Stimulated activated CD4-positive, alpha-beta T cell treated with anti-CD3 and anti-CD28 coated beads, TNF-alpha, amount 100 ng/mL, for 4 hours (primary cell): ENCODE measurements at regions not wholly inside any gene's neighbourhood (a gene's known extent, or its start where the extent isn't known, plus 50 kb on each side); places are given as distances from the start of the nearest gene placed in this dataset.
"Not testable (repeated sequence)": the region's sequence is repeated elsewhere in the genome, so short reads cannot be mapped to it uniquely, and the experiment has no call there.

Experiments
- DNase-seq, 3 experiments: peaks; one replicate each; pipeline ENCODE4 v3.0.0-alpha.2; 2020; ENCODE audit warnings: low read depth in 3 of 3

DNA sequence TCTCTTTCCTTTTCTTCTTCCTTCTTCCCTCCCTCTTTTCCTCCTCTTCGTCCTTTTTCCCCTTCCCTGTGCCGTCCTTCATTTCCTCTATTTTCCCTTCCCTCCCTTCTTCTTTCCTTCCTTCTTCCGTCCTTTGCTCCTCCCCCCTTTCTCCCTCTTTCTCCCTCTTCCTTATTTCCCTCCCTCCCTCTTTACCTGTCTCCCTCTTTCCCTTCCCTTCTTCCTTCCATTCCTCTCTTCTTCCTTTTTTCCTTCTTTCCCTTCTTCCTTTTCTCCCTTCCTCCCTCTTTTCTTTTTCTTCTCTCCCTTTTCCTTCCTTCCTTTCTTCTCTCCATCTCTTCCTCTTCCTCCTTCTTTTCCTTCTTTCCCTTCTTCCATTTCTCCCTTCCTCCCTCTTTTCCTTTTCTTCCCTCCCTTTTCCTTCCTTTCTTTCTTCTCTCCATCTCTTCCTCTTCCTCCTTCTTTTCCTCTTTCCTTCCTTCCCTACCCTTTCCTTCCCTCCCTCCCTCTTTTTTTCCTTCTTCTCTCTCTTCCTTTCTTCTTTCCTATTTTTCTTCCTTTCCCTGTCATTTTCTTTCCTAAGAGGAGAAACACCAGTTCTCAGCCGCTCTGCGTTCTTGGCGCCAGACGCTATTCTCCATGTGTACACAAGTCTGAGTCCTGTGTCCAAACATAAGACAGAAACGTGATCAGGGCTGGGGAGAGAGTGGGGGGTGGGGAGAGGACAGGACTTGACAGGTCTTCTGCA is 597.1 kb downstream of the MID1IP1 start:
- no peak for DNase-seq

DNA sequence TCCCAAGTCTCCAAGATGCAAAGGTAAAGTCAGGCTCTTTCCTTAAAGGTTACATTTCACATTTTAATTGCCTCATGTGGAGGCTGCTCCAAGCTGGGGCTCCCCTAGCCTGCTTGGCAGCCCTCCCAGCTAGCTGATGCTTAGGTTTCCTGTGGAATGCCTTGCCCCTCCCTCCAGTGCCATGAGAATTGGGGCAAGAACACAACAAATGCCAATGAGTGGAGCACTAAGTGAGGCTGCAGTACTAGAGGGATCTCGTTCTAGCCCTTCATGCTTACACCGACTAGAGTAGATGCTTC is 597.7 kb downstream of the MID1IP1 start:
- no peak for DNase-seq

DNA sequence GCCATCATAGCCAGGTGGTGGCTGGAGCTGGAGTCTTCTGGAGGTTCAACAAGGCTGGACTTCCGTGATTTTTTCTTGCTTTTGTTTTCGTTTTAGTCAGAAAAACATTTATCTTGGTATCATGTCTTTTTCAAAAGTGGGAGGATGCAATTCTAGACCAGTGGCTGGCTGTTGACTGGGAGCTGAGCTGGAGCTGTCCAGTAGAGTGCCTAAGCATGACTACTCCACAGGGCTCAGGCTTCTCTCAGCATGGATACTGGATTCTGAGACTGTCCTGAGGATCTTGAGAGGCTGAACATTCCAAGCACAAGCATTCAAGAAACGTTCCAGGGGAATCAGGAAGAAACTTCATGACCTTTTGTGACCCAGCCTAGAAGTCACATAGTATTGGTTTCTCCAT is 598.1 kb downstream of the MID1IP1 start:
- no peak for DNase-seq

DNA sequence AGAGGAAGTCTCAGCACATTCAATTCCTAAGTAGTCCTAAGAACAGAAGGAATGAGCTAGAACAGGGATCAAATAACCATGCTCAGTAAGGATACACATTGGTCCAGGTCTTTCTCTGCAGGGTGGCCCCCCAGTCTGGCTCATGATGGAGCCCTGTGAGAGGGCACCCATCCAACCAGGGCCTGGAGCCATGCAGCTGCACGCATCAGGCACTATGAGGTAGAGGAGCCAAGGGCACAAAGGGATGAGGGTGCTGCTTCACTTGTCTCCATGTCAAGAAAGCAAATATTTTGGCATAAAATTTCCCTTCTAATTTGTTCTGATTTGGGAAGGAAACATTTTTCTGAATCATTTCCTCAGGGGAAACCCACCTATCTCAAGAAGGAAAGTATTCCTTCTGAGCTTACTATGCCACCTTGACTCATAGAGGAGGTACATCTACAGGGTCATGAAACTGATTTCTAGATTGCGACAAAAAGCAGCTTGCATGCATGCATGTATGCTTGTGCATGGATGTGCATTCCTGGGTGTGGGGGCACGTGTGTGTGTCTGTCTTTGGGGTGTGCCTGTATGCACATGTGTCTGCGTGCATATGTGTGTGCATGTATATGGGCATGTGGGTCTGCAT is 600.3 kb downstream of the MID1IP1 start:
- DNase-seq: no peak

DNA sequence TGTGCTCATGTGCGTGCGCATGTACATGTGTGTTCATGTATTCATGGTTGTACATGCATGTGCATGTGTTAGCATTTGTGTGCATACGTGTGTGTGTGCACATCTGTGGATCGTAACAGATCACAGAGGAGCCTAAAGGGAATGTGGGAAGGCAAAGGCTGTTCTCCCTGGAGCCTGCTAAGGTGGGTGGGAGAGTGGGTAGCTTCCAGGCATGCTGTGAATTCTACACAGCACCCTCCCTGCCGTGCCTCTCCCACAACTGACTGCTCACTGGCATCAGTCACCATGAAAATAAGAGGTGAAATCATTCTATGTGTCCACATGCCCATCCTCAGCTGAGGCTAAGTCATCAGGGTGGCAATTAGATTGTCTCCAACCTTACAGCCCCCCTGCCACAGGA is 600.9 kb downstream of the MID1IP1 start:
- no peak for DNase-seq

DNA sequence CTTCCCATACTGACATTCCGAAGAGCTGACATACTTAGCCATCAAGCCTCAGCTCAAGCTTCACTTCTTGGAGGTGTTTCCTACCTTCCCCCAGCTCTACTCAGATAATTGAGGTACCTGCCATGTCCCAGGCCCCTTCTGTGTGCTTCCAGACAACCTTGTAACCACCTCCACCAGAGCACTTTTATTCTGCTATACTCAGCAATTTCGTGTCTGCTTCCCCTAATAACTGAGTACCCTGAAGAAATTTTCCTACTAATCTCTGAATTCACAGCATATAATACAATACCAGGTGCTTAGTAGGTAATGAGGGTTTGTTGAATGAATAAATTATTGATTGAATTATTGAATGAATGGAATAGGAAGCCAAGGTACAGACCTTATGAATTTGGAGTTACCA is 605.5 kb downstream of the MID1IP1 start:
- no peak for DNase-seq

DNA sequence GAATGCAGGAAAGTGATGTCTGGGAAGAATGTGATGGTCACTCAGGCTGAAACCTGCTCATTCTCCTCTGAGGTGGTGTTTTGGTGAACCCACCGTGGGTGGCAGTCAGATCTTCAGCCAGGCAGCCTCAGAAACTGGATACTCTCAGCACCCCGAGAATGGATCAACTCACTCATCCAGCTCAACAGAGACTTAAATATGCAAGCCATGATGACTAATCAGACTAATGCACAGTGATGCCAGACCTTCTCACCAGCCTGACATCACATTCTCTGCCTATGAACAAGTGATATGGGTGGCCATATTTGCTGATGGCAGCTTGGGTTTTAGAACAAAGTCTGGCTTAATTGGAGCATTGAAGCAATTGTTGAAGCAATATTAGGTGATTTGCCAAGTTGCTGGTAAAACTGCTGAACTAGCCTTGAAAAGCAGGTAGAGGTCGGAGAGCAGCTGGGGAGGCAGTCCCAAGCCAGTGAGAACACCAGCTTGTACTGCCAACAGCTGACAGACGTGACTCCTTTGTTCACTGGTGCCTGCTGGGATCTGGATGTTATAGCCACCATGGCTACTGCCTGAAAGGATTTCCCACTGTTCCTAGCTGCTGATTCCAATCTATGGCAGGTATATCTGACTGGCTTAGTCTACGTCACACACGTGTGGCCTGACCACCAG is 608.1 kb downstream of the MID1IP1 start:
- DNase-seq: no peak

DNA sequence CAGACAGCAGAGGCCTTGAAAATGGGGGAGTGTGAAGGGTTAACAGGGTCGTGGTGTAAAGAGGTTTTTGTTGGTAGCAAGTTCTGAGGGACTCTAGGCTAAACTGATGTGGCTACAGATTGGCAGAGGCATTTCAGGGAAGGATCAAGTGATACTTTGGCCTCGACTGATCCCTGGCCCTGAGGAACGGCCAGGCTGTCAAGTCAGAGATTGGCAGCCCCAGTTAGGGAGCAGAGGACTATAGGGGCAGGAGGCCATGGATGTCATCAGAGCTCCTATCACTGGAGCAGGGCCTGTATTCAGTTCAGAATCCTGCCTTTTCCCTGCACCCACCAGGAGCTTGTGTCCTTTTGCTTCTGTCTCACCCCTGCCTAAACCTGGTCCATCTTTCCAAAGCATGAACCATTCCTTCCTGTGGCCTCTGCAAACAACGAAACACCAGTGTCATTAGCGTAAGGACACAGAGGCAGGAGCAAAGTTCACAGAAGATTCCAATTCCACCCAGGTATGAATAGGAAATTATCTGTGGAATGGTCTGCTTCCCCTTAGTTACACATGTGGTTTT is 613.1 kb downstream of the MID1IP1 start:
- DNase-seq: no peak

DNA sequence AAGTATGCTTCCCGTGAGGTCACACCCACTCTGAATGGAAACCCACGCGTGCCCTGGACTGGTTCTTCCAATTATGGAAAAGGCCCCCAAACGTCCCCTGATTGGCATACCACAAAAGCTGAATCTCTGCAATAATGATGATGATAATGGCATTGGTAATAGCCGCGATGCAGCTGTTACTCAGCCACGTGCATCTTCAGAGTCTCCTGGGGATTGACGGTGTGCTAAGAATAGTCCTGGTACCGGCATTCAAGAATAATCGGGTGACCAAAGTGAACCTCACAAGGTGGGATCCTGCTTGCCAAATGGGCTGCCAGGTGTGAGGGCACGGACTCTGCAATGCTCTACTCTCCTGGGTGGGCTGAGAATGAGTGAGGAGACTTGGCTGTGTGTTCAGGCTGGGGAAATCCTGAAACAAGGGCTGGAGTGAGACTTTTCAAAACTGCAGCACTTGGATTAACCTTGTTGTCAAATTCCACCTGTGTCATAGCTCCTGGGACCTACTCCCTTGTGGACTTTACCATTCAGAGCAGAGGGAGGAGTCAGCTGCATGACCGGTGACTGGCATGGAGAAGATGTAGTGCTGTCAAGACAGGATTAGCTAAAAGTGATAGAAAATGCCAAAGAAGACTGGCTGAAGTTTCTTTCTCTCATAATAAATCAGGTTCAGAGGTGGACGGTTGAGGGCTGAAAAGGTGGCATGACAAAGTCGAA is 615.4 kb downstream of the MID1IP1 start:
- no peak for DNase-seq

DNA sequence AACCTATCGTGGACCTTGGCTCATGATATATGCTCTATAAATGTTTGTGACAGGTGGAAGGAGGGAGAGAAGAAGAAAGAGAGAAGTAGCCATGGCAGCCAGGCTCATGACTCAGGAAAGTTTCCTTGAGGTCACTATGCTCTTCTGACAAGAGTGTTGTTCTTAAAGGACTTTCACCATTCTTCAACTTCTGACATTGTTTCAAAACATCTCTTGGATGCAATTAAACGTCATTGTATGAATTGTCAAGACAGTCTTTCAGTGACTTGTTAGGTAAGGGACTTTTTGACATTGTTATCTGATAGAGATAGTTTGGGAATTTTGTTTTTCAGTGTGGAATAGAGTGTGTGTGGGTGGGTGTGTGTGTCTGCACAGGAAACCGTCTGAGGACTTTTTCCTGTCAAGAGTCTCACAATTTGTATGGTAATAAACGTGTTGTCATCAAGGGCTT is 617.0 kb downstream of the MID1IP1 start:
- no peak for DNase-seq

DNA sequence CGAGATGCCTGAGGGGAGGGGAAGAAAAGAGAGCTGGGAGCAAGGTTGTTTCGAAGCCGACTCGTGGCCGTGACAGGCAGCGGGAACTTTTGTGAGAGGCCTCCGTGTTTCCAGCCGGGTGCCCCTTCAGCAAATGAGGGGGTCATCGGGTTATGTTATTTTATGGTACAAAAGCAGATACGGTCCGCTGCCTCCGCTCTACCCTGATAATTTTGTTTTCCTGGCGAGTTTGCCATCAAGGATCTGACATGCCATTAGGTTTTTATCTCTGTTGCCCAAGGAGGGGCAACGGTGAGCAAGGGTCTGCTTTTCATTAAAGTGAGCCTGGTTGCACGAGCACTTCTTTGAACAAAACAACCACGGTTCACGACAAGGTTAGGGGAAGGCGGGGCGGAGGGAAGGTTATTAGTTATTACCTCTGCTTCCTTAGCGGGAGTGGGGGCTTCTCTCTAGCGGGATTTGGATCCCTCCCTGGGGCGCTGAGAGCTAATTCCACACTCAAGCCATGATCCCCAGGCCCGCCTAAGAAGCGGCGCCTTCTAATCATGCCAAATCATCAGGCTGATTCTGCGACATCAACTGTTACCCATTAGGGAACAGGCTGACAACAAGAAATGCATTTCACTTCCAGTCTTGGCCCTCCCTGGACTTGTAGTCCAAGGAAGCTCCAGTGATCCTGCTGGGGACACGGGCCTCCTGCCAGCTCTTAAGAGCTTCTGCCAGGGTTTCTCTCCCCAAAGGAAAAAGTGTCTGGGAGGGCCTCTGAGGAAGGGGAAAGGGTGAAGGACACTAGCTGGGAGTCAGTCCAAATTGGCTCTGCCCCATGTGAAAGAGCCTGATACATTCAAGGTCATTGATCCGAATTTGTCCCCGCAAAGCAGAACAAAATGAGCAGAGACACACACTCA is 617.7 kb downstream of the MID1IP1 start:
- DNase-seq: no peak

DNA sequence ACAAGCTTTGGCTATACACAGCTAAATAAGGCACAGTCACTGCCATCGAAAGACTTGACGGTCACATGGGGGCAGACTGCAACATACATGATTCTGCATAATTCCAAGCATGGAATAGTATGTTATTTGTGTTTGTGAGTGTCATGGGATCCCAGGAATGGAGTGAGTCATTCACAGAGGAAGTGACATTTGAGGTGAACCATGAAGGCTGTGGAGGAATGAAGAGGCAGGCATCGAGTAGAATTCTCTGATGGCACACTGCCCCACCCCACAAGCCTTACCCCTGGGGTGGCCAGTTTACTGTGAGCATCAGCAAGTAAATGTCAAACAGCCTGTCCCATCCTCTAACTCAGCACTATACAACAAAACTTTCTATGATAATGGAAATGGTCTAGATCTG is 619.7 kb downstream of the MID1IP1 start:
- DNase-seq: no peak

DNA sequence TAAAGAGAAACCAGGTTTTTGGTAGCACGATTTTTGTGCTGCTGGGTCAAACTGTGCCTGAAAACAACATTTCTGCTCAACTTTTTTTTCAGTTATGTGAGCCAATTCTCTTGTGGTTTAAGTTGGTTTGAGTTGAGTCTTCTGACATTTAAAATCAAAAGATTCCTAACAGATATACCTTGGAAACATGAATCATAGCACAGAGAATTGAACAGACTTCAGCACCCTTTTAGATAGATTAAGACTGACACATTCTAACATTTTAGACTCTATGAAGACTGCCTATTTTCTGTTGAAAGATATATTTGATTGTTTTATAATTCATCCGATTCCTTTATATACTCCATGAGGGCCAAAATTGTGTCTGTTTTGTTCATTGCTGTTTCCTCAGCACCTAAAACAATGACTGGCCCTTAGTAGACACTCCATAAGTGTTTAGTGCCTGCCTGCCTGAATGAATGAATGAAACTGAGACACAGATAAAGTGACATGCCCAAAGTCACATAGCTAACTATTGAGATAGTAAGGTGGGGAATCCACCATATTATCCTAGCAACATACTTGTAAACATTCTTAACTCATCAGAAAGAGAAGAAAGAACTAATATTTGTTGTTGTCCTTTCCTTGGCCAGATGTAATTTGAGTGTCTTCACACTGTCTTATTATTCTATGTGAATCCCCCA is 624.0 kb downstream of the MID1IP1 start:
- no peak for DNase-seq

DNA sequence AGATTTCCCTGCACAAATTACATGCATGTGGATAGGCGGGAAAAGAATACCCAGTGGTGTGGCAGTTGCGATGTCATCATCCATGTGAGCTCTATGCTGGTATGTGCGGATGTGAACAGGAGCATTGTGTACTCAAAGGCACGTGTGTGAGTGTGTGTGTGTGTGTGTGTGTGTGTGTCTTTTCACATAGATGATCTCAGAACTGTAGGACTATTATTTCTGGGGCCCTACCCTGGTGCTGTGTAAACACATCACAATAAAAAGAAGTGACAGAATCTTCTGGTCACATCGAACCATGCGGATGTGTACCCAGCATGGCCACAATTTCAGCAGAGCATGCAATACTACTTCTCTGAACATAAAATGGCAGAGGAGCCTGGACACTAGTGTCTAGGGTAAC is 624.8 kb downstream of the MID1IP1 start:
- no peak for DNase-seq

DNA sequence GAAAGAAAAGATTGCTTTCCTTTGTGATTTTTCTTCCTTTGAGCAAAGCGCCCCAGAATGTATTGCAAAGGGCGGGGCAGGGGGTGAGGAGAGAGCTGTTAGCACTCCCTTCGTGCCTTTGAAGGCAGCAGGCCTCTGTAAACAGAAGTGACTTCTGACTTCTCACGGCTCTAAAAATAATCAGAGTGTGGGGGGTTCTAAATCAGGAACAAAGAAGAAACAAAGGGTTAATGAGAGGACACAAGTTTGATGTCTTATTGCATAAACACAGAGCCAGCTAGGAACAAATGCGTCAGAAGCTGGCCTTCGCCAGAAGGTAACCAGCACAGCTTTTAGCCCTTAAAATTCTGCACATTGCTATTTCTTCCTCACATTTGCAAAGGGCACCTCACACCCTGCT is 626.2 kb downstream of the MID1IP1 start:
- no peak for DNase-seq

DNA sequence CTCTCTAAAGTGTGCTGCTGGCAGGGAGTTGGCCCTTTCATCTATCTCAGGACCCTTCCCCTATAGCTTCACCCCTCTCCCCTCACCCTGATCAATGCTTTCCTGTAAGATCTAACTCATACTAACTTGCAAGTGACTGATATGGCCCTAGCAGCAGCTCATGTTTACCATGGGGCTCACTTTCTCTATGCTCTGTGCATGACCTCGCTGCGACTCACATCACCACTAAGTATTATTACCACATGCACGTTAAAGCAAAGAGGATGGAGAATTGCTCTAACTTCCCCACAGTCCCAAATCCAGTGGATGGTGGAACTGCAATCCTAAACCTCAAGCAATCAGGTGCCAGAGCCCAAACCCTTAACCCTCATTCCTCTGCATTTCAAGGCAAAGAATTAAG is 626.6 kb downstream of the MID1IP1 start:
- no peak for DNase-seq

DNA sequence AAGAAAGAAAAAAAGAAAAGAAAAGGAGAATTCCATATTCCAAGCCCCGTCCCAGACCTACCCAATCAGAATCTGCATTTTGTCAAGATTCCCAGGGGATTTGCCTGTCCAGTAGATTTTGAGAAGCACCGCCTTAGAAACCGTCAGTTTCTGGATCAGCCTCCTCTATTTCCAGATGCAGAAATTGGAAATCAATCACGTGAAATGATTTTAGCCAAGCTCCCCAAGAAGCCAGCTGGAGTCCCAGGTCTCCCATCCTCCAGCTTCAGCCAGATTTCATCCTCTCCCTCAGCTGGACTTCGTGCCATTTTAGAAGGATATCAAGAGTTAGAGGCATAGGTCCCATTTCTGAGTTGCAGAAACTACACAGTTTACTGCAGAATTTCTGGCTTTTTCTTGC is 629.3 kb downstream of the MID1IP1 start:
- no peak for DNase-seq

DNA sequence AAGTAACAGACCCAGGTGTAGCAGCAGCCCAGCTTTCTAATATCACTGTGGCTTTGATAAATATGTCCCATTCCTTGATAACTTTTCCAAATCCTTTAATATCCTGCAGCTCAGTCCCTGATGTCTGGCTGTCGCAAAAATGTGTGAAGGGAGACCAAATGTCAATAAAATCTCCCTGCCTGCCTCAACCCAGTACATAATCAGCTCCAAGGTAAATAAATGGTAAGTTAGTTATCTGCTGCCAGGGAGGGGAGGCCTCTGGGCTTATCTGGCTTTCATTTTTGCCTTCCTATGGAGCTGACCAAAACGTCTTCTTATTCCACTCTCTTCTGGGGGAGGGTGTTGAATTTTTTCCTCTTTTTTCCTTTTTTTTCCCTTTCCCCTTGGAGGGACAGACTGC is 630.6 kb downstream of the MID1IP1 start:
- no peak for DNase-seq

DNA sequence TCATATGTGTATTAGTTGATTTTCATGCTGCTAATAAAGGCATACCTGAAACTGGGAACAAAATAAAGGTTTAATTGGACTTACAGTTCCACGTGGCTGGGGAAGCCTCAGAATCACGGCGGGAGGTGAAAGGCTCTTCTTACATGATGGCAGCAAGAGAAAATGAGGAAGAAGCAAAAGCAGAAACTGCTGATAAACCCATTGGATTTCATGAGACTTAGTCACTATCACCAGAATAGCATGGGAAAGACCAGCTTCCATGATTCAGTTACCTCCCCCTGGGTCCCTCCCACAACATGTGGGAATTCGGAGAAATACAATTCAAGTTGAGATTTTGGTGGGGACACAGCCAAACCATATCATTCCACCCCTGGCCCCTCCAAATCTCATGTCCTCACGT is 633.4 kb downstream of the MID1IP1 start:
- DNase-seq: not testable (repeated sequence)

DNA sequence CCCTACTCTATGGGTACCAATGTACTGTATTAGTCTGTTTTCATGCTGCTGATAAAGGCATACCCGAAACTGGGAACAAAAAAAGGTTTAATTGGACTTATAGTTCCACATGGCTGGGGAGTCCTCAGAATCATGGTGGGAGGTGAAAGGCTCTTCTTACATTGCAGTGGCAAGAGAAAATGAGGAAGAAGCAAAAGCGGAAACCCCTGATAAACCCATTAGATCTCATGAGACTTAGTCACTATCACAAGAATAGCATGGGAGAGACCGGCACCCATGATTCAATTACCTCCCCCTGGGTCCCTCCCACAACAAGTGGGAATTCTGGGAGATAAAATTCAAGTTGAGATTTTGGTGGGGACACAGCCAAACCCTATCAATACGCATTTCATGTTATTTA is 635.3 kb downstream of the MID1IP1 start:
- not testable (repeated sequence) for DNase-seq
